IPS-NIHi11 (cell line): ENCODE measurements at regions not wholly inside any gene's neighbourhood (a gene's known extent, or its start where the extent isn't known, plus 50 kb on each side); places are given as distances from the start of the nearest gene placed in this dataset.
A peak's percentile ranks its signal among the peaks of the same experiment; 100 is the strongest.

Experiments
- DNase-seq: peaks from one replicate; pipeline ENCODE4 v3.0.0; 2012; ENCODE audit warnings: mixed read lengths, low spot score

DNA sequence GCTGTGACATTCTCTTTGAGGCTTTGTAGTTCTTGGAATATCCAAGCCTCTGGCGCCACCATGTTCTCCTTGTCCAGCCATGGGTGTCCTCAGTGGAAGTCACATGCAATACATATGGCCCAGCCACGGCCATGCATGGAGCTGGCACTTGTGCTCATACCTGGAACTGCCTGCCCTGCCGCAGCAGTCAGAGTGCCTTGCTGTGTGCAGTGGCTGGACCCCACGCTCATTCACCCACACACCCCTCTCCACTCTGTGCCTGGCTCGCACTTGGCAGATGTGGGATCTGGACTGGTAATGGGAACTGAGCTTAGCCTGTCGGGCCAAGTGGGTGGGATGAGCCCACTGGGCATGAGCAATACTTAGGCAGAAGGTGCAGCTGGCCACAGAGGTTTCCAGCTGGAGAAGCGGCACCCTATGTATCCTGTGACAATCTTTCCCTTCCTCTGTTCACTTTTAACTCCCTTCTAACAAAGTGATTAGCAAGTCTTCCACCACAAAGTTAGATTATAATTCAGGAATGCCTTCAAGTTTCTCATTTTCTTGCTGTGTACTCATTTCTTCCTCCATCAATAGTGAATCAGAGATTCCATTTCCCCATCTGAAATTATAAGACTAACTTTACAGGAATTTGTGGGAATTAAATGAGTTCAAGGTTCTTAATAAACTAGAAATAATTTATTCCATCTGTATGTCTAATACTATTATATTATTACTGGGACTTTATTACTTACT, 351.6 kb upstream of the NCAM2 start:
- no peak for DNase-seq

DNA sequence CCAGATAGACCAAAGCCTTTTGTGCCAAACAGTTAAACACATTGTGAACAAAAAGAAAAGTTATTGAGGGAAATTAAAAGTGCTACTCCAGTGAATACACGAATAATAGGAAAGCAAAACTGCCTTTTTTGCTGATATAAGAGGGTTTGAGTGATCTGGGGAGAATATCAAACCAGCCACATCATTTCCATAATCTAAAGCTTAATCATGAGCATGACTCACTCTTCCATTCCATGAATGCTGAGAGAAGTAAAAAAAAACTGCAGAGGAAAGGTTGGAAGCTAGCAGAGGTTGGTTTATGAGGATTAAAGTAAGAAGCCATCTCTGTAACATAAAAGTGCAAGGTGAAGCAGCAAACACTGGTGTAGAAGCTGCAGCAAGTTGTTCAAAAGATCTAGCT, 350.6 kb upstream of the NCAM2 start:
- no peak for DNase-seq

DNA sequence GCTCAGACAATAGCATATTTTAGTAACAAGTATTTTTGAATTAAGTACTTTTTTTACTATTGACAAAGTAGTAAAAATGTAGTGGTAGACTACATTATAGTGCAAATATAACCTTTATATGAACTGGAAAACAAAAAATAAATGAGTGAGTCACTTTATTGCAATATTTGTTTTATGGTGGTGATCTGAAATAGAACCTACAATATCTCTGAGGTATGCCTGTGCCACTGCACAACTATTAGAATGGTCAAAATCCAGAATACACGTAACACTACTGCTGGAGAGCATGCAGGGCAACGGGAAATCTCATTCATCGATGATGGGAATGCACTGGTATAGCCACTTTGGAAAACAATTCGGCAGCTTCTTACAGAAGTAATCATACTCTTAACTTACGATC, 349.0 kb upstream of the NCAM2 start:
- DNase-seq = no peak

DNA sequence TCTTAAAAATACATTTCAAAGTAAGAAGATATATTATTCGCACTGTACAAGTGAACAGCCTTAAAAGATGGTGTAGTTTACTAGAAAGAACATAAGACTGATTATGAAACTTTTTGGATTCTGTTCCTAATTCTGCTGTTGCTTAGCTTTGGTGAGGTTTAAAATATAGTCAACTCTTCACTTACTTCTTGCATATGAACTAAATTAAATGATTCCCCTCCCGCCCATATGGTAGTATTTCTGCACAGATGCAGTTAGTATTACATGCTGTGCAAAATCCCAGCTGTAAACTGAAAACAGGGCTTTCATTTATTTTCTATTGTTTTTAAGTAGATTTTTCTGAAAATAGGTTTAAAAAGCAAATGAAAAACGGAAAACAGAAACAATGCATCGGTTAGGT, 345.4 kb upstream of the NCAM2 start:
- no peak for DNase-seq

DNA sequence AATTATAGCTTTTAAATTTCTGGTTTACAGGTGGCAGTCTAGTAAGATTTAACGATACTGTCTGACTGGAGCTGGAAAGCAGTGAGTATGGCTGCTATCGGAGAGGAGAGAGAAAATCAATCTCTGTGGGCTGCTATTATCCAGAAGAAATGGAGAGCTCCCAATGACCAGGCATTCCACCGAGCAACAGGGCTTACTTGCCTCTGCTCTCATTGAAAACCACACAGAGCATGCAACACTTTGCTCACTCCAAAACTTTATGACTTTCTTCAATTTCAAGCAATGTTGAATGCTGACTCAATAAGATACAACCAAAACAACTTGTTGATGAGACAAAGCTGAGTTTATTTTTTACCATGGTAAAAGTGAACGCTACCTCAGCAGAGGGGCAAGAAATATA, 337.0 kb upstream of the NCAM2 start:
- DNase-seq = peak; percentile 26

DNA sequence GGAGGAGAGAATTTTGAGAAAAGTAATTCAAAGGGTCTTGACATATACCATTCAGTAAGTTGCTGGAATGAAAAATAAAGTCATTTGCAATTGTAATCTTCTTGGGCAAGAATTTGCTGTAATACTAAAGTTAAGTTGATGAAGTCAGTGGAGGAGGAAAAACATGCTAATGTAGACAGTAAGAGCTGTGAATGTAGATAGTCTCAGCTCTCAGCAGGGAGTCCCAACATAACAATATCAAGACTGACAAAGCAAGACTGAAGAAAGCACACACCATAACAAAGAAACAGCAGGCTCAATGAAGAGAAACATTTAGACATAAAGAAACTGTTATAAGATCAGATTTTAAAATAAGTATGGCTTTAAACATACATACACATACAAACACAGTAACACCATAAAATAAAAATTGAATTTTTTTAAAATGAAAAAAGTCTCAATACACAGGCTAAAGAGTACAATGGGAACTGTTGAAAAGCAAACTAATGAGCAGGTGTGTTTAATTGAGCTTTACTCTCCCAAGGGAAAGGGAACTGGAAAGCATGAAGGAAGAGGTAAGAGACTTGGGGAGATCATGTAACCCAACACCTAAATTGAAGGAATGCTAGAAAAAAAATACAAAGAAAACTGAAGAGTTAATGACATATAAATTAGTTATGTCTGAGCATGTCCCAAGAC, 336.3 kb upstream of the NCAM2 start:
- peak; percentile 29 for DNase-seq

DNA sequence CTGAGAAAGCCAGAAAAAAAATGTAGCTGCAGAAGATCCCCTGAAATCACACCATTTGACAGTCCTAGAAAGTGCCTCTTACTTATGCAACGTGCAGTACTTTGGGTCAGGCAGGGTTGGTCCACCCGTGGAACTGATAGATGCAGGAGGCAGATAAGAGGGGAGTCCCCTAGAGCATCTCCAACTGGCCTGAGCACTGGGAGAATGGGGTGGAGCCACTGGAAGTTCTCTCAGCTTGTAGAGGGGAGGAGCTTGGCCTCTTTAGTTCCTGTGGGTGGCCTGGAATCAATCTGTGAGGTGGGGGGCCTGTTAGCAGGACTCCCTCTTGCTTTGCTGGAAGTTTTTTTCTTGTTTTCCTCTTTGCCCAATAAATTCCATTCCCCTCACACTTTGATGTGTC, 335.7 kb upstream of the NCAM2 start:
- peak; percentile 12 for DNase-seq

DNA sequence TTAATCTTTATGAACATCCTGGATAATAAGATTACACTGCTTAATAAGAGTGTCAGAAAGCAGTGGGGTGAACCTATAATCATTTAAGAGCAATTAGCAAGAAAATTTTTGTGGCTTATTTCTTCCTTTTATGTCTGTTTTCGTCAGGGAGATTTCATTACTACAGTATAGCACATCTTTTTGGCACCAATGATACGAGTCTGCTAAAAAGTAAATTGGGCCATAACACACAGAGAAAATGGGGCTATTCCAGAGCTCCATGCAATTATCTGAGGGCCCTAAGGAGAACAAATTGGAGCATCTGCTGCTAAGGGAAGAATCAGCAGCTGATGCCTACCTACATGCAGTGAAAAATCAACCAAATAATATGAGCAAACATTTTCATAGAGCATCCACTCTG, 330.3 kb upstream of the NCAM2 start:
- DNase-seq = no peak

DNA sequence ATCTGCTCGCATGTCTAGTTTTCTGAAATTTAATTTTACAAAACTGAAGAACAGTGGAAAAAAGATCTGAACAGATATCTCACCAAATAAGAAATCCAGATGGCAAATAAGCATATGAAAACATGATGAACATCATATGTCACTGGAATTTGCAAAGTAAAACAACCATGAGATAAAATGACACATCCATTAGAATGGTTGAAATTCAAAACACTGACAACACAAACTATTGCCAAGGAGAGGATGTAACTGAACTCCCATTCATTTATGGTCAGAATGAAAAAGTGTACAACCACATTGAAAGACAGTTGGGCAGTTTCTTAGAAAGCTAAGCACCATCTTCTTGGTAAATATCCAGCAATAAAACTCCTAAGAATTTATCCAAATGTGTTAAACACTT, 312.7 kb upstream of the NCAM2 start:
- DNase-seq = no peak

DNA sequence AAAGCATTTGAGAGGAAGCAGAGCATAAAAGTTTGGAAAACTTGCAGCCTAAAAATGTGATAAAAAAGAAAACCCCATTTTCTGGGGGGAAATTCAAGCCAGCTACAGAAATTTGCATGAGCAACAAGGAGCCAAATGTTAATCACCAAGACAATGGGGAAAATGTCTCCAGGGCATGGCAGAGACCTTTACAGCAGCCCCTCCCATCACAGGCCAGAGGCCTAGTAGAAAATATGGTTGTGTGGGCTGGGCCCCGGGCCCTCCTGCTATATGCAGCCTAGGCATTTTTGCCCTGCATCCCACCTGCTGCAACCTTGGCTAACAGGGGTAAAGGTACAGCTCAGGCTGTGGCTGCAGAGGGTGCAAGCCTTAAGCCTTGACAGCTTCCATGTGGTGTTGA, 299.6 kb upstream of the NCAM2 start:
- no peak for DNase-seq

DNA sequence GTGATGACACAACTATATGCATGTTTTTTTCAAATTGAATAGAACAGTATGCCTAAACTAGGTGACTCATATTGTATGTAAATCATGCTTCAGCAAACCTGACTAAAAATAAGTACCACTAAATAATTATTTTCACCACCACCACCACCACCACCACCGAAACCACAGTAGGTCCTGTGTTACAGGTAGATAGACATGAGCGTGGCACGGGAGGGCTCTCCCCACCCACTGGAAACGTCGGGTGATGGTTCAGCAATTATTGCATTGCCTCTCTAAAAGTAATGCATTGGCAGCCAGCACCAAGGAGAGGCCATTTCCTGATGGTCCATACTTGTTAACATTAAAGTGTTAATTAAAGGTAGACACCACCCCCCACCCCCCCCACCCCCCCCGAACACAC, 297.0 kb upstream of the NCAM2 start:
- DNase-seq = no peak

DNA sequence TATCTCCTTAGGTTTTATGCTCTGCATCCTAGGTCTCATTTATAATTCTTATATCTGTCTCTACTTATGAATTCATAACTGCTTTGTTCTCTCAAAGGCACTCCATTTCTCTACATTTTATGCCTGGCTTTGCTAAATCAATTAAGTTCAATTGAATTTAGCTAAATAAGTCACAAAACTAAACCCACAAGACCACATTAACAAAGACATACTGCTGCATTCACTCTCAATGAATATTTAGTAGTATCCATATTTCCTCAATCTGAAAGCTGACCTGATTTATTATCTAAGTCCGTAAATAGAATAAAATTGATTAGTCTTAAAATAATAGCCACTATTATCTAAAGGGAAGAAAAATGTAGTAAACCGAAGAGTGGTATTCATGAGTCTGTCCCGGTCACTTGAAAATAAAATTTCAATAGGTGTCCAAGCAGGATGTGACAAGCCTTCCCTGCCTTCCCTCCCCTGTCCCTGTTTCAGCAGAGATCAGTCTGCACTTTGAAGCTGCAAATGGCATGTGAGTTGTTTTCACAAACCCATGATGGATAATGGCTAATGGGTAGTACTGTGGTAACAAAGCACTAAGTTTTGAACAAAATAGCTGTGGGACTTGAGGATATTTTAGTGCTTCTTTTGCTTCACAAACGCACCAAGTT, 295.0 kb upstream of the NCAM2 start:
- no peak for DNase-seq

DNA sequence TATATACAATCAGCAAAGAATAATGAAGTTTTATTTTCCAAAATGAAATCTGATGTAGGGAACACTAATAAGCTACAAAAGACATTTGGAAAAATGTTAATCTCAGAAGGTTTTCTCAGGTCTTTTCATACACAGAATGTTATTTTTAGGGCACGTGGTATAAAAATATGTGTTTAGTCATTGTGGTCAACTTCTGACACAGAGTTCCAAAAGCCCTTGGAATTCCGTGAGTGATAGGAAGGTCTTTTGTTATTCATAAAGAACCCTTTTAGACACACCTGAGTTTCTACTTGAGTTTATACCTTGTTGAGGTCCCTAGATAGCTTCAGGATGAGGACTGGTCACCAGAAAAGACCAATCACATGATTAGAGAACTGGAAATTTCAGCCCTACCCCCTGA, 277.6 kb upstream of the NCAM2 start:
- DNase-seq = no peak

DNA sequence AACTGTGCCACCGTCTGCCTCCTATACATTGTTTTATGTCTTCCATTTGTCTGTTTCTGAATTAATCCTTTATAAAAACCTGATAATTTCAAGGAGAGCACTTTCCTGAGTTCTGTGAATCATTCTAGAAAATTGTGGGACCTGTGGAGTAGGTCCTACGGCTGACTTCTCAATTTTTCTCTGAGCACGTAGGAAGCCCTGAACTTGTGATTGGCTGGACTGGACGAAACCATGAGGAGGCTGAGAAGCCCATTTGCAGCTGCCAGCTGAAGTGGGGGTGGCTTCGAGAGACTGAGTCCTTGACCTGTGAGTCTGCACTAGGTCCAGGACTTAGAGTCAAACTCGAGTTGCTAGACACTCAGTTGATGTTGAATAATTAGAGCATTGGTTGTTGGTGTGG, 277.1 kb upstream of the NCAM2 start:
- DNase-seq = no peak

DNA sequence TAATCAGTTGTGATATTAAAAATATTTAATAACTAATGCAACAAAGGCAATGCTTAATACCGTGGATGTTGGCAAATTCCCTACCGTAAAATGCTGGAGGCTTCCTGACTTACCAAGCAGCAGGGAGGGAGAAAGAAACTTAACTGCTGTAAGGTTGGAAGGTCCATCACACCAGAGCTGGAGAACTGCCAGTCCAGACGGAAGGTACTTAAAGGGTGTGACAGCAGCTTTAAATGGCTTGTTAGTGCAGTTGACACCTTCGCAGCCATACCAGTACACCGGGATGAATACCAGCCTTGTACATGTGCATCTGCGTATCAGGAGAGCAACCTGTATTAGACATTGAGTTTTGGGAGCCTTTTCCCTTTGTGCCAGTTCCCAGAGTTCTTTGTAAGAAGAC, 269.5 kb upstream of the NCAM2 start:
- no peak for DNase-seq

DNA sequence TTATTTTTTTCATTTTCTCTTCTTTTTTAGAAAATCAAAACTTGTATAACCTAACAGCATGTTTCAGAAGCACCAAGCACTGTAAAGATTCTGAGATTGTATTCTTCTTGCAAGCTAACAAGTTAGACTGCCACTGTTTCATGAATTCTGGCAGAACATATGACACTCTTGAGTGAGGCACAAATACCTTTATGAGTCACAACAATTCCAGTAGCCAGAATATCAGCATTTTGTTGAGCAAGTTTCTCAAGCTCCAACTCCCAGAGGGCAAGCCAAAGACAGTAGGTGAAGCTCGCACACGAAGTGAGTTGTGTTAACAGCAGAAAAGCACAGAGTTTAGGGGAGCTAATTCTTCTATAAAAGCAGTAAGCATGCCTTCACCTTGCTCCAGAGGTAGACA, 268.8 kb upstream of the NCAM2 start:
- no peak for DNase-seq

DNA sequence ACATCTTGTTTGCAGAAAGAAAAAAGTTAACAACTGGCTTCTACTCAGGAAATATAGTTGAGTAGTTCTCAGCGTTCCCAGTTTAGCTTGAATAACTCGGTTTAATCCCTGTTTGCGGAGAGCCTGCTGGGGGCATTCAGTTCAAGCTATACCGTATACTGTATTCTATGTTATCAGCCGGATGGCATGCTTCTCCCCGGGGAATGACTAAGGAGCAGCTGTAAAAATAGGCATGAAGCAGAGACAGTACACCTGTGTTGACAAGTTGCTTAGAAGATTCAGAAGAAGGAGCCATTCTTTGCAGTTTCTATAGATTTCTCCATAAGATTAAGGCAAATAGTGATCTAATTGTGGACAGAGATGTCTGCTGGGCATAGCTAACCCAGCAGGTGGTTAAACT, 267.8 kb upstream of the NCAM2 start:
- no peak for DNase-seq

DNA sequence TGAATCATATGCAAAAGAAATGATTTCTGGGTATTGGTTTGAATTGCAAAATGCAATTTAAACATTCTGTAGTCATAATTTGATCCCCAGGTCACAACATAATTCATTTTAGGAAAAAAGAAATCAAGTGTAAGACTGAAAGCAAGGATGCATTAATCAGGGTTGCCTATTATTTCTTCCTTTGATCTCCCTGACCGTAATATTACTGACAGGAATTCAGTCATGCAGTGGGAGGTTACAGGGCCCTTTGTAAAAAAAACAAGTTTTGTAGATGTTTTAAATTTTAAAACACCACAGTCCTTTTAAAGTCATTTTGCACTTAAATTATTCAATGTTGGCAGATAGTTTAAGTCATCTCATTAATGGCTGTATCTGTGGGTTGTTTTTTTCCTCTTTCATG, 263.0 kb upstream of the NCAM2 start:
- no peak for DNase-seq

DNA sequence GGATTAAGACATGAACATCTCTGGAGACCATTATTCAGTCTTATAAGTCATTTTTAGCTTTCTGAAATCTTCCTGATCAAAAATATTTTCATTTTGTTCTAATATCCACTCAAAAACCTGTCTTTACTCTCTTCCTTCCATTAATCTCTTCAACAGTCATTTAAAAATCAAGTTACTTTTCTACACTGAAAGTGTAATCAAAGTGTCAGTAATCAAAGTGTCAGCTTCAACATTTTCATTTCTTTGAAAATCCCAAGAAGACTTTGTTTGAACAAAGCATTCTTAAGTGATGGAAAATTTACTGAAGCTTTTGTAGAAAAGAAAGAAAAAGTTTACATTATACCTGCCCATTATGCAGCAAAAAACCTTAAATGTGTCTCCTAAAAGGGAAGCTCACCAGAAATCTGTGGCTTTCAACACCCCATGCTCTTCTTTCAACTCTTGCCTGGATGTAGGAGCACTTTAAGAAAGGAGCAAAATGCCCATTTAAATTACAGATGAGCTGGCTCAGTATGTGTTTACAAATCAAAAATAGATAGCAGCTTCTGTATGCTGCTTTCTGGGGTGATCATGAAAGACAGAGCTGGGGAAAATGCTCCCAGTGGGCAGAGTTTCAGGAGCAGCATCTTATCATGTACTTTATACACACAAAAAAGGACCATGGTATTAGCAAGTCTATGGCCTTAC, 260.8 kb upstream of the NCAM2 start:
- no peak for DNase-seq

DNA sequence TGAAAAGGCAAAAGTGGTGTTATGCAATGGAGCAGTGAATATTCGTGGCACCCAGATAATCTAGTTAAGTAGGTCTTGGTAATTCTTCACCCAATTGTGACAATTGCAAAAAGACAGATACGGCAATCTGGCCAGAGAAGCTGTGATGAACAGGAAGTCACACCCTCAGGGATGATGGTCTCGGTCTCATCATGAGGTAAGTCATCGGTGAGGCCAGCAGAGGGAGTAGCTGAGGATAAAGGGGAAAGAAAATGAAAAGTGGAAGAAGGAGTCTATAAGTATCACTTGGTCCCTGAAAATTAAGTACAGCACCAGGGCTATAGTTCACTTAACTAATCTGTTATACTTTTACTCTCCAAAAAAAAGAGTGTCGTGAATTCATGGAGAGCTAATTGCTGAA, 258.8 kb upstream of the NCAM2 start:
- peak; percentile 41 for DNase-seq

DNA sequence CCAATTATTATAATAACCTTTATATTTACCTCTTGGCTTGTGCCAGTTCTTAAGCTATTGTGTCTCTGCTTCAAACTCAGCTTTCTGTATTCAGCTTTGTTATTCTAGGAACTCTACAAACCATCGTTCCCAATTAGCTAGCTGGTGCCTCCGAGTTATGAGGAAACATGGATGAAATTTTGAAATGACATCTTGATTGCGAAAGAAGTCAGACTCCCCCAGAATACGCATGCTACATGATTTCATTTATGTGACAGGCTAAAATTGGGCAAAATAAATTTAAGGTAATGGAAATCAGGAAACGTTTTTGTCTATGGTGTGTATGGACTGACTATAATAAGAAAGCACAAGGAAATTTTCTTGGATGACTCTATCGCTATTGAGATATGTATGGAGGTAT, 256.8 kb upstream of the NCAM2 start:
- DNase-seq = no peak

DNA sequence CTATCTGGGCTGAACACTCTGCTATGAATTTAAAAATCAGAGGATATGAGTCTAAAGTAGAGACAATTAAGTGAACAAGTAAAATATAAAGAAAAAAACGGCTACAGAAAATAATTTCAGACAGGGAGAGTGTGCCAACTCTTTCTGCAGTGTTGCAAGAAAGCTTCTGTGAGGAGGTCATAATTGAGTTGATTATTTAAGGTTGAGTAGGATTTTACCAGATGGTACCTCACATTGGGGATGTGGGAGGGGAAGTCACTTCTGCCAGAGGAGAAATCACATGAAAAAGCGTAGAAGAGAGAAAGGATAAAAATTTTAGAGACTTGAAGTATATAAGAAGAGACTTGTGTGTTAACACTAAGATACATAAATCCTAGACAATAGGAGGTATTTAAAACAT, 238.0 kb upstream of the NCAM2 start:
- no peak for DNase-seq

DNA sequence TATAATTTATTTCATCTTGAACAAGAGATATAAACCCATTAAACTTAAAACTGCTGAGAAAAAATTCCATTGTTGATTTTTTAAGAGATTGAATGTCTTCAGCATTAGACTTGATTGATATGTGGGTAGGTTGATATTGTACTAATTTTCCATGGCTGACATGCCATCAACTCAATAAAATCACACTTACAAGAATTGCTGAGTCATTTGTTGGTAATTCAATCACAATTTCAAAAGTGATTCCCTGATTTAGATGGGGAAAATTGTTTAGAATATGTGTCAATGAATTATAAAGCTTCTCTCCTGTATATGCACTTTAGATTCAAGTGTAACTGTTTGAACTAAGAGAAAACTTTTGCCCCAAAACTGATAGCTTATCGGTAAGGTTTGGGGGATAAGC, 223.5 kb upstream of the NCAM2 start:
- no peak for DNase-seq
